ENCODE measurements at regions not wholly inside any gene's neighbourhood (a gene's known extent, or its start where the extent isn't known, plus 50 kb on each side); places are given as distances from the start of the nearest gene placed in this dataset.

GRCh38 chr6:169970306-169970988 lies 219.0 kb downstream of the ERMARD start:
- H3K4me3 ChIP-seq (ENCODE audit: low read depth, low read length) = no peak overlapping the region
- no peak for DNase-seq (ENCODE audit: low read depth)
- TF ChIP-seq, protein P1, sequence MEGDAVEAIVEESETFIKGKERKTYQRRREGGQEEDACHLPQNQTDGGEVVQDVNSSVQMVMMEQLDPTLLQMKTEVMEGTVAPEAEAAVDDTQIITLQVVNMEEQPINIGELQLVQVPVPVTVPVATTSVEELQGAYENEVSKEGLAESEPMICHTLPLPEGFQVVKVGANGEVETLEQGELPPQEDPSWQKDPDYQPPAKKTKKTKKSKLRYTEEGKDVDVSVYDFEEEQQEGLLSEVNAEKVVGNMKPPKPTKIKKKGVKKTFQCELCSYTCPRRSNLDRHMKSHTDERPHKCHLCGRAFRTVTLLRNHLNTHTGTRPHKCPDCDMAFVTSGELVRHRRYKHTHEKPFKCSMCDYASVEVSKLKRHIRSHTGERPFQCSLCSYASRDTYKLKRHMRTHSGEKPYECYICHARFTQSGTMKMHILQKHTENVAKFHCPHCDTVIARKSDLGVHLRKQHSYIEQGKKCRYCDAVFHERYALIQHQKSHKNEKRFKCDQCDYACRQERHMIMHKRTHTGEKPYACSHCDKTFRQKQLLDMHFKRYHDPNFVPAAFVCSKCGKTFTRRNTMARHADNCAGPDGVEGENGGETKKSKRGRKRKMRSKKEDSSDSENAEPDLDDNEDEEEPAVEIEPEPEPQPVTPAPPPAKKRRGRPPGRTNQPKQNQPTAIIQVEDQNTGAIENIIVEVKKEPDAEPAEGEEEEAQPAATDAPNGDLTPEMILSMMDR (conservative IDR thresholded peaks at IDR 0.05; ENCODE audit: low read depth, low read length) = no peak

DNA sequence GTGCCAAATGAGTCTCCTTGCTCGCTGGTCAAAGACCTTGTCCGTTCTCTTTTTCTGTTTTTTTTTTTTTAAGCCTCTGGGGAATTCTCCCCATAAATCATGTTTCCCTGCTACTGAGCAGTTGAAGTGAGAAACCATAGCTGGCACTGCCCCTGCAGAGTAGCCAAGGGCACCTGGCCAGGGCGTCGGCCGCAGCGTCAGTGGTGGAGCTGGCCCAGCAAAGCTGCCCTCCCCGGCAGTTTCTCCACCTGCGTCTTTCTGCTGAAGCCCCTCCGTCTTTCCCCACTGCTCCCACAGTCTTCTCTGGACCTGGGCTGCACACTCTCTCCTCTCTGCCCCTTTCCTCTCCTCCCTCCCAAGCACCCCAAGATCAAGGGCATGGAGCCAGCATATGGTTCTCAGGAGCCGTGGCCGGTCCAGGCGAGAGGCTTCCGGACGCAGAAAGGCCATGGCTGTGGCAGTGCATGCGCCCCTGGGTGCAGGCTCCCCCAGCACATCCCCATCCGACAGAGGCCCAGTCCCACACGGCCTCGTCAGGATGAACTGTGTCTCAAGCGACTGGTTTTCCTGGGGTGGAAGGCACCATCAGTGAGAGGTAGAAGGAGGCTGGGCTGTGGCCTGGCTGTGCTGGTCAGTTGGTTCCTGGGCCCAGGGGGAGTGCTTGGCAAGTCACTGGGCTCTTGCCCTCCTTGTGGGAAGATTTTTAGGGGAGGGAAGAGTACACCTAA lies 218.1 kb downstream of the ERMARD start:
- TF ChIP-seq, protein P1 (conservative IDR thresholded peaks at IDR 0.05; ENCODE audit: low read depth, low read length) = no peak
- no peak overlapping the region for H3K4me3 ChIP-seq (ENCODE audit: low read depth, low read length)

DNA sequence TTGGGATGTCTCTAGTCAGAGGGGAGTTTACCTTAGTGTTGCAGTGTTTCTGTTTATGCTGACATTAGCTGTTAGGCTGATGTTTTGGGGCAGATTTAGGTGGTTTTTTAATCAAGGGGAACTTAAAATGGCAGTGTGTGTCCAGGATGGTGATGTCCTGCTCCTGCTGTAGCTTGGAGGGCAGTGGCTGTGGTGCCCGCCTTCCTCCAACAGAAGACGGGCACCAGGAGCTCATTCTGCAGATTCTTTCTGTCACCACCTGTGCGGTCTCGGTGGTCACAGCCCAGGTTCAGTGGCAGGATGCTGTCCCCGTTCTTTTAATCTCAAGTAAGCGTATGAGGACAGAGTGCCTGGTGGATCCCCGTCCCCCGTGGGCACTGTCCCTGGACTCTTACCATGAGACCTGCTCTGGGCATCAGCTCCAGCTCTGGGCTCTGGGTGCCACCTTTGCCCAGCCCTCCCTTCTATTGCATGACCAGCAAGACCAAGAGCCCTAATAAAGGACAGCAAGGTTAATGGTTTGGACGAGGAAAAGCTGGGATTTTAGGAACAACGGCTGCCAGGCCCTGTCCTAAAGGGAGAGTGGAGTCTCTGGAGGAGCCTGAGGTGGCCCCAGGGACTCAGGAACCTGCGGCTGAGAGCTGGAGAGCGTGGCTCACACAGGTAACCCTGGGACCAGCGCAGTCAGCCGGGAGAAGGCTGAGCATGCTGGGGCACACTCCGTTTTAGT lies 217.3 kb downstream of the ERMARD start:
- TF ChIP-seq, protein P1 (conservative IDR thresholded peaks at IDR 0.05; ENCODE audit: low read depth, low read length) = no peak
- no peak overlapping the region for H3K4me3 ChIP-seq (ENCODE audit: low read depth, low read length)
- no peak for DNase-seq (ENCODE audit: low read depth)

More for the DNA sequence above, 218.1 kb downstream of the ERMARD start:
- no peak for DNase-seq (ENCODE audit: low read depth)

- no peak for DNase-seq (ENCODE audit: low read depth)
- TF ChIP-seq, protein P1 (conservative IDR thresholded peaks at IDR 0.05; ENCODE audit: low read depth, low read length) = no peak
- H3K4me3 ChIP-seq (ENCODE audit: low read depth, low read length) = no peak overlapping the region
Observed at GRCh38 chr6:169967687-169968086, 216.3 kb downstream of the ERMARD start.

- TF ChIP-seq, protein P1 (conservative IDR thresholded peaks at IDR 0.05; ENCODE audit: low read depth, low read length) = no peak
- H3K4me3 ChIP-seq (ENCODE audit: low read depth, low read length) = no peak overlapping the region
- peak; percentile 4 for DNase-seq (ENCODE audit: low read depth)
Observed at GRCh38 chr6:169966312-169967181, 215.1 kb downstream of the ERMARD start.

DNA sequence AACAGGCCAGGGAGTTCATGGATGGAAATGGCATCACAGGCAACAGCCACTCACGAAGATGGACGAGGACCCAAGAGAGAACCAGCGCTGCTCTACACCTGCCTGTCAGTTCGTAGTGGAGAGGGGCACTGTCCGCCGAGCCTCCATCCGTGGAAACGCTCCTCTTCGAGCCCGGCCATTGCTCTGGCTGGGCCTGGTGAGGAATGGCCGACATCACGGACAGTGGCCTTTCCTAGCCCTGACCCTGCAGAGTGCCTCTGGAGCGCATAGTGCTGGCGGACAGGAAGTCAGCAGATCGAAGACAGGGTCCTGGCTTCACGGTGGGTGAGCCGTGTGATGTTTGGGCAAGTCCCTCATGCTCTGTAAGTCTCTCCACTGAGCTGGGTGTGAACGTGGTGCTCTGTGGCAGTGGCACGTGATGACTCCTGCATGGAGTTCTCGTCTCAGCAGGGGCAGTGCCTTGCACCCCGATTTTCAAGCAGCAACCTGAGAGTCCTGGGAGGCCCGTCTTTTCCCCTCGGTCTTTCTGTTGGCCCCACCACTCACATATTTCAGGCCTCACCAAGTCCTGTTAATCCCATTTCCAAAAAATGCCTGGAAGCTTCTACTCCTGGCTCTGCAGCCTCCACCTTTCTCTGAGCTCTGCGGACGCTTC lies 214.4 kb downstream of the ERMARD start:
- DNase-seq (ENCODE audit: low read depth) = no peak
- H3K4me3 ChIP-seq (ENCODE audit: low read depth, low read length) = no peak overlapping the region
- TF ChIP-seq, protein P1 (conservative IDR thresholded peaks at IDR 0.05; ENCODE audit: low read depth, low read length) = no peak
